ENCODE measurements at regions not wholly inside any gene's neighbourhood (a gene's known extent, or its start where the extent isn't known, plus 50 kb on each side); places are given as distances from the start of the nearest gene placed in this dataset.

DNA sequence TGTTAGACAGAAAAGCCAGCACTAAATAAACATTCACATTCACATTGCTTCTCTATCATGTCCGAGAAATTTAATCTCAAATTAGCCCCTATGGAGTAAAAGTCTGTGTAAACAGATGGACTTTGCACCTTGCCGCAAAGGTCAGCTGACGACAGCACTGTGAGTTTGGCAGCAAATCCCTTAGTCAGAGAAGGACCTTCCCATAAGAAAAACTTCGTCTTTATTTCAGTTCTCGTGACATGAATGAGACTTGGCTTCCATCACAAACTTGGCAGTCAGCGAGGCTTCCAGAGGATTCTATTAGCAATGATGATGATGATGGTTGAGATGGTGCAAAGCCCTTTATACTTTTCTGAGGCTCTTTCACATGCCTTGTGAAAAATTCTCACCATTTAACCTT is 133.7 kb upstream of the IFNGR1 start:
- DNase-seq, result no peak

DNA sequence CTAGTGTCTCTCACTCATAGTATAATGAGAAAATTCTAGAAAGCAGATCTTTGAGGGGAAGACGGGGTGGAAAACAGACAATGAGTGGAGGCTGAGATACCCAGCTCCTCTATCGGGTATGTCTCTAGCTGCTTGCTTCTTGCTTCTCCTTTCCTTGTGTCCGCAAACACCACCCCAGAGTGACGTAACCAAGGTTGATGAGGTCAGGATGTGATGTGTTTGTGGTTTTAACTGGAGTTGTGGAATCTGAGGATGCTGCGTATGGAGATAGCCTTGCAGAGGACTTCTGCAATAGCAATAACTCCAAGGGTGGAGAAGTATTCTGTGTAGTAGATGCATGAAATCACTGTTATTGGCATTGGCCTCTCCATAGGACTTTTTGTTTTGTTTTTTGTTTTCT is 132.7 kb upstream of the IFNGR1 start:
- peak; percentile 11 for DNase-seq

DNA sequence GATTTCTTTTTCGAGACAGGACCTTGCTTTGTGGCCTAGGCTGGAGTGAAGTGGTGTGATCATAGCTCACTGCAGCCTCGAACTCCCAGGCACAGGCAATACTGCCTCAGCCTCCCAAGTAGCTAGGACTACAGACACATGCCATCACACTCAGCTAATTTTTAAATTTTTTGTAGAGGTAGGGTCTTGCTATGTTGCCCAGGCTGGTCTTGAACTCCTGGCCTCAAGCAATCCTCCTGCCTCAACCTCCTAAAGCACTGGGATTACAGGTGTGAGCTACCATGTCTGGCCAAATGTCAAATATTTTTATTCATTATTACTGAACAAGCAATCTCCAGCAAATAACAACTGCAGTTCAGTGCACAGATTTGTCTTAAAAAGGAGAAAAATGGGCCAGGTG is 131.7 kb upstream of the IFNGR1 start:
- DNase-seq, result no peak

DNA sequence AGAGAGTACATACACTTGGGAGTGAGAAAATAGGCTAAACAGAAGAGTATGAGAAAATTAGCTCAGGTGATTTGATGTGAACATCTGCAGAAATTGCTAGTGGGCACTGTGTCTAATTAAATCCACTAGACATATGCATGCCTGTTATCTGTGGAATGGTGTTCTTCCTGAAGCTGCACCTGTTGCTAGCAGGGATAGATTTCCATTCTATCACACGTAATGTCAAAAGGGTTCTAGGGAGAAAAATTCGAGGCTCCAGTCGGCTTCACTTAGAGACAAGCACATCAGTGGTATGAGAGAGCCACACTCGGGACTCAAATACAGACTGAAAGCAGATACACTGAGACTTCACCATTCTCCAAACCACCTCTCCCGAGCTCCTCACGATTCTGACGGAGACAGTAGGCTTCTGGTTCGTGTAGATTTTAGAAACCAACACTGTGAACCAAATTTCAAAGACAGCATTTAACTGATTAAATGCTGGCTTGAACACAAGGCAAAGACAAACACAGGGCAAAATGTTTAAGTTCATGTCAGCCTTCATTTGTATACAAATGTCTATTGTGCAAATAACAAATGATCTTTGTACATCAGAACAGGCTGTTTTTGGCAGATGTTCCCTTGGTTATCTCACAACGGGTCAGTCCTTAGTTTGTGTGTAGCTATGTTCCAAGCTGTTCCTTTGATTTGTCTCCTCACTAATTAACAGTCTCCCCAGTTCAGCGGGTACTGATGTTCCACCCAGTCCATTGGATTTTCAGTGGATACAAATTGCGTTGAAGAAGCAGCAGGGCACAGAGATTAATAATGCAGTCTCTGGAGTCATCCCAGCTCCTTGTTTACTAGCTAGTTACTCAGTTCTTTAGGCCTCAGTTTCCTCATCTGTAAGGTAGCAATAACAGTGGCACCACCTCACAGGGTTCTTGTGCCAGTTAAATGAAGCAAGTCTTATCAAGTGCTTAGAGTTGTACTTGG is 131.0 kb upstream of the IFNGR1 start:
- no peak for DNase-seq

DNA sequence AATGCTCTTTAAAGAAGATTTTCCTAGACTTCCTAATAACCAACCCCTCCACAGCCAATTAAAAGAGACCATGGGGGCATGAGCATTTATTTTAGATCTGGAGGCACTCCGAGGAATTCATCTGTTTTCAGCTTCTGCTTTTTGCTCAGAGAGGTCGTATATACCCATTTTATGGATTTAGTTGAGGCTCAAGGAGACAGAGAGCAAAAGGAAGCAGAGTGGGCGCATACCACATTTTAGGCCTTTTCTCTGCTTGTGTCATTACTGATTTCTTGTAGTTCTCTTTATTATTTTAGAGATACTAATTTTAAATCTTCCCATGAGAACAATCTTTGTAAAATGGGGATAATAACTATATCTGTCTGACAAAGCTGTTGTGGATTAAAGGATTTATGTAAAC is 129.6 kb upstream of the IFNGR1 start:
- no peak for DNase-seq

DNA sequence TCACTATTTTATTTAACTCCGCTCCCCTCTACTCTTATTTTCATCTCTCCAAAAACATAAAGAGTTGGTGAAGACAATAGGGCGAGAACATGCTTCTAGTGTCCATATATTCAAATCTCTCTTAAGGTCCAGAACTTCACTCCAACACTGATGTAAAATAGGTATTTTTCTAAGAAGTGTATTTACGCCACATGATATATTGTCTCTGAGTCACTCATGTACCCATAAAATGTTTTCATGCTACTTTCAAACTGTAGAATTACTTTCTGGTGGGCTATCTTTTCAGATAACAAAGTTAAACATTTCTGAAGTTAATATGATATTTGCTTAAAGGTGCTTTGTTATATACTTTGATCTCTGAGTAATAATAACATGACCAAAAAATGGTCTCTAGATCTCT is 124.1 kb upstream of the IFNGR1 start:
- DNase-seq, result no peak

DNA sequence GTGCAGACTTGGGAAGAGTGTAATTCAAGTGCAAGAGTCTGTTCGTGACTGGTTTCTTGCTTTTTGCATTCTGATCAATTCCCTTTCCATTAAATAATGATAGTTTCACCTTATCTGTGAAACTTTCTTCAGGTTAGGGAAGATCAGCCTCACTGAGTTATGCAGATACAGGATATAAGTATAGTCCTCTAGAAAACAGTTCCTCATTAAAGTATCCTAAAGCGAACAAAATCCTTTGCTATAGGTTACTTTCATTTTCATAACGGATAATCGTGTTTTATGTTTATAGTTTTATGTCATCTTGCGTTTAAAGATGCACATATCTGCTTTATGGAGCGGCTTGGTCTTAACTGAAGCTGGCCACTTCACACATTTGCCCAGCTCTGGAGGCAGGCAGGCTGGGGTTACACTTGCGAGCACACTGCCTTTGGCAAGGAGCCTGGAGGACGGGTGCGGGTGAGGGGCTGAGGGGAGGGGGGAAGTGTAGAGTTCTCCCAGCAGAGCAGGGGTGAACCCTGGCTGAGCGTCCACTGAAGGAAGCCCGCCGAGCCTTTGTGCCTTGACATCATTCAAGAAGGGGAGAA is 123.5 kb upstream of the IFNGR1 start:
- DNase-seq, result peak; percentile 13

DNA sequence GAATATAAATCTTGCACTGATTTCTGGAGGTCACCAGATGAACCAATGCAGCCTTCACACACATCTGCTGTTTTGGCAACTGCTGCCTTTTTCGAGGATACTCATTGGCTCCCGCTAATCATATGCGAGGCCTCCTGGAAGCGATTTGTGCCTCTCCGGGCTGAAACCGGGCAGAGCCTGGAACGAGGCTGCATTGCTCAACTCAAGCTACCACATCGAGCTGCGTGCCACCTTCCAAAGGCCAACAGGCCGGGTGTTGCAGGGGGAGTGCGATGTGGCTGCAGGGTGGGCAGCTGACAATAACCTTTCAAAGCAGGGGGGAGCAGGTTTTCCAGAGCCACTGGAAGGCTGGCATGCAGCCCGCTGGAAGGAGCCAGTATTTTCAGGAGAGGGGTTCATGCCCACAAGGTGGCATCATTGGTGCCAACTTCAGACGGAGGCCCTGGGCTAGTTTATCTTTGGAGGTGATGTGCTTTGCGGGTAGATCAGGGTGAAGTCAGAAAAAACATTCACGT is 122.6 kb upstream of the IFNGR1 start:
- DNase-seq, result peak; percentile 76

DNA sequence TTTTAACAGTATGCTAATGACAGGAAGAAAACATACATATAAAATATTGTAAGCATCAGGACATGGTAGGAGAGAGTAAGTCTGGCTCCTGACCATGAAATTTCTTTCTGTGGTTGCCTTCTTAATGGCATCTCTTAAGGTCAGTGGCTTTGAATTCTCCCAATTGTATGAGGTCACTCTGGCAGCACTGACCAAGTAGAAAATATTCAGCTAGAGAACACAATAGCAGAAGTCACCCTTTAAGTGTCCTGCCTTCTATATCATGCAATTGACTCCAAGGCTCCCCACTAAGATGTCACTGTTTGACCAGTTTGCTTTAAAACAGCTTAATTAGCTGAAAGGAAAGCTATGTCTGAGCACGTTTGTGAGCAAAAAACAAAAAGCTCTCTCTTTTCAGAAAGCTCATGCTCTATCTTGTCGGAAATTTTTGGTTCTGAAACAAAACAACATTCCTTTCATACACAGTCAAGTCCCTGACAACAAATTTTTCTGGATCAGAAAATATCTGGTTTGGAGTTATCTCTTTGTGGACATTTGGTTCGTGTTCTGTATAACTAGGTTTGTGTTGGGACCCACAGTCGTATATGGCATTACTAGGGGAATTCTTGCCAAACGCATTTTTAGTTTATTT is 120.9 kb upstream of the IFNGR1 start:
- no peak for DNase-seq

DNA sequence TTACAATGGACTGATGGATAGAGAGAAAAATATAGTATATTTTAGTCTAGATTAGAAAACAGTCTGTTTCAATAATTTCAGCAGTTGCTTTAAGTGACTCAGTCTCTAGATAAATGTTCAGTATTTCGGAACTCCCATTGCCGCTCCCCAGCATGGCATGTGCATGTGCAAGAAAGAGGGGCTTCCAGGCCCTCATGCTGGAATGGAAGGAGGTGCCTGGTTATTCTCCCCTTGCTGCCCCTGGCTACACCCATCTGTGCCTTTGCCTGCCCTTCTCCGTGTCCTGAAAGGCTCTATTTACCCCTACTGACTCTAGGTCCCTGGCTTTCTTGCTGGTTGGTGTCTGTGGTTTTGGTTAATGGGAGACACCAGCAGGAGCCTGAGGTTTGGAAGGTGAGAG is 115.7 kb upstream of the IFNGR1 start:
- DNase-seq, result no peak

DNA sequence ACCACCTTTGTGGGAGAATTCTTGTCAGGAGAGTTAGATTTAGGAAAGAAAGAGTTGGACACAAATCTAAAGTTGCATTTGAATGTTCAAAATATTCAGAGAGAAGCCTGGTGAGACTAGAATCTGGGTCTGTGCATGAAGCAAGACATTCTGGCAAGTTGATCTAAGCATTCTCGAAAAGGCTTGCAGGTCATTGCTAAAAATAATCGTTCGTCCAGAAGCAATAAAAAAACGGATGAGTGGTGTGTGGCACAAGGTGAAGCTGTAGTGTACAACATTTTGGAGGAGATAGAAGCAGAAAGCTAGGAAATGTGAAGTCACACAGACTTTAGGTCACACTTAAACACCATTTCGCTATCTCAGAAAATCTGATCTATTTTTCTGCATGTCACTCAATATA is 114.9 kb upstream of the IFNGR1 start:
- no peak for DNase-seq

DNA sequence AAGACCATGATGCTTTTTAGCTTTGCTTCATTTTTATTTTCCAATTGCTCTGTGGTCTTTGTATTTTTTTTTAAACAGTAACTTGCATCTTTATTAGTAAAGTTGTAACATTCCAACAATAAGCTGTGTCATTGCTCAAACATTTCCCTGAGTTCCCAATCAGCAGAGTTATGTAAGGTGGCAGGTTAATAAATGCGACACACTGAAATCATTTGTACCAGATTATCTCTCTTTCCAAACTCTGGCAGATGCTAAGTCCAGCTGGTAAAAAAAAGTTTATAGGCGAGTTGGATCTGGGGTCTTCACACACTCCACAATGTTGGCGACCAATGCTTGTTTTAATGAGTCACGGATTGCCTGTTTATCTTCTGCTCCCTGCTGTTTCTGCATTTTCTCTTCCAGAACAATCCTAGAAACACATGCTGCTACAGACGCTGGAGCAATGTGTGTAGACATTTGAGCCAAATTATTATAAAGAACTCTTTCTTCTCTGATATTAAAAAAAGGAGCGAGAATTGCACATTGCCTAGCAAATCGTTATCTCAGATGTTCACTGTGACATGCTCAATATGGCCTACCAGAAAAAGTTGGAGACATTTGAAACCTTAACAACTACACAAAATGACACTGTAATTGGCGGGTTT is 113.6 kb upstream of the IFNGR1 start:
- DNase-seq, result no peak

DNA sequence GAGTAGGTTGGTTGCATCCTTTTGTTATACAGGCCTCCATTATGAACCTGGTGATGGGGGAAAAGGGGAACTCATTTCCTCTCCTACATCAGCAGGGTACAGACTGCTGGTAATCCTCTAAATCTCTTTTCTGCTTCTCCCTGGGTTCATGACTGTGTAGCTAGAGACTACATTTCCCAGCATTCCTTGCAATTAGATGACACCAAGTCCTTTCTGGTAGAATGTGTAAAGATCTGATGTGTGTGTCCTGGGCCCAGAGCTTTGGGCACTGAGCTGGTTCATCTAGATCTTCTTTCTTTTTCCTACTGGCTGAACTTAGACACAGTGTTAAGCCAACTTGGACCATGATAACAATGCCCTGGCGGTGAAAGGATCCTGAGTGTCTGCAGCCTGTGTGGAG is 104.7 kb upstream of the IFNGR1 start:
- no peak for DNase-seq

DNA sequence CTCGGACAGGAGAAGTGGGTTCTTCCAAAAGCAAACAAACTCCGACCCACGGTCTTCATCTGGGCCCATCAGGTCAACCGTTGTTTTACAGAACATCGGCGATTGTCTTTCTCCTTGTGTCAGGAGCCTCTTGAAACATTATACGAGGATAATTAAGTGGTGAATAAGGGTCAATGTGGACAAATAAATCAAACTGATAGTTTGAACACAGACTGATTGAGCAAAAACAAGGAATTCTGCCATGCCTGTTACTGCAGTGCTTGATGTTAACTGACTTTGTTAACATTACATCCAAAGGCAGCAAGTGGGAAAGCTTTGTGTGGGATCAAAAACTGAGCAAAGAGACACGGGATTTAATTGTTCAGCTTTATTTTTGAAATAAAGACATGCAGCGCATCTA is 101.1 kb upstream of the IFNGR1 start:
- DNase-seq, result no peak

DNA sequence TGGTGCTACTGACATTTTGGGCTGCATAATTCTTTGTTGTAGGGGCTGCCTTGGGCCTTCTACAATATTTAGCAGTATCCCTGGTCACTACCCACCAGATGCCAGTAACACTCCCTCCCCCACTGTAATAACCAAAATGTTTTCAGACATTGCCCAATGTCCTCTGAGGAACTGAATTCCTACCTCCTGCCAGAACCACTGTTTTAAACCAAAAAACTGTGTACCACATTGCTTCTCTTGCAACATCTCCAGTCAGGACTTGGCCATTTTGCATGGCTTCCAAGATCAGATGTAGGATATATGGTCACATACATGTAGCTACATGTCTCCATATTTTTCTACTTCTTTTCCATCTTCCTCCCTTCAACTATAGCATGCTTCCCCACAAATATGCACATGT is 97.4 kb upstream of the IFNGR1 start:
- DNase-seq, result no peak

DNA sequence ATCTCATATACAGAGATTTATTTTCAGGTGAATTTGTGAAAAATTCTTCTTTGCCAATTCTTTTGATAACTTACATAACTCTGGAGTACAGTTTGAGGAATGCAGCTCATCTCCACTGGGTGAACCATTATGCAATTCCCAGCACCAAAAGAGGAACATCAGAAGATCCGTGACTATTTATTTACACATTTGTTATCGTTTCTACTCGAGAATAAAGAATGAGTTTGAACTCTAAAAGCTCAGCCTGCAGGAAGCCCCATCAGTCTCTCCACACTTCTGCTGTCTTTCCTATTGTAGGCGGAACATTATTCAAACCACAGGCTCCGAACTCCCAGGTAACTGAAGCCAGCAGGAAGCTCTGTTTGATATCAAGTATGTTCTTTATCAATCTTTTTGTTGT is 95.9 kb upstream of the IFNGR1 start:
- DNase-seq, result no peak

DNA sequence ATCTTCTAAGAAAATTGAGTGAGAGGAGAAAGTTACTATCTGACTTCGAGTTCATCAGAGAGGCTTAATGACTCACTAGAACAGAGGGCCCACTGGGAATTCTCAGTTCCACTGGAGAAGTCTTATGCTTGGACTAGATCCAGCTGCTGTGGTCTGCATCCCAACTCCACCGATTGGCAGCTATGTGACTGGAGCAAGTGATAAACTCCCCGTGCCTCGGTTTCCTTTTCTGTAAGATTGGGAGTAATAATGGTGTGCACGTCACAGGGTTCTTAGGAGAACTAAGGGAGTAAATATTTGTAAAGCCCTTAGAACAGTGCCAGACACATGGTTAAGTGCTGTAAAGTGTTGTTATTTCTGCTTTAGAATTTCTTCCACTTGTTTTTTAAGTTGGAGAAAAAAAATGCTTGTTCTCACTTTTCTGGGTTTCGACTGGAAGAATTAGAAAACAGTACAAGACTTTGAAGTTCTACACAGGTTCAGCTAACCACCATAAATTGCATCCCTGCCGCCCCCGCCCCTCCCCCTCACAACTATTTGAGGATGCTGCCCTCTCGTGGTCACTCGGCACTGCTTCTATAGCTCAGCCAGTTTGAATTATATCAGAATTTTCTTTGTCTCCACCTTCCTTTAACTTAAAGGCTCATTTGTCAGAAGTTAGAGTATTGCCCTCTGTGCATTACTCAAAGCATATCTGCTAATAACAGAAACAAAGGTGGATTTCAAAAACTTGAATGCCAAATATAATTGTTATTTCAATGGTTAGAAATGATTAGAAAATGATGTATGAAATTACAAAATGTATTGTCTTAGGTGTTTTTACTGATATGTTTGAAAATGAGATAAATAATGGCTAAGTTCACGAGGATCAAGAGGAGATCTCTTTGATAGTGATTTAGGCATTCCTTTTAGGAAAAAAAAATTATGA is 95.0 kb upstream of the IFNGR1 start:
- peak; percentile 67 for DNase-seq

DNA sequence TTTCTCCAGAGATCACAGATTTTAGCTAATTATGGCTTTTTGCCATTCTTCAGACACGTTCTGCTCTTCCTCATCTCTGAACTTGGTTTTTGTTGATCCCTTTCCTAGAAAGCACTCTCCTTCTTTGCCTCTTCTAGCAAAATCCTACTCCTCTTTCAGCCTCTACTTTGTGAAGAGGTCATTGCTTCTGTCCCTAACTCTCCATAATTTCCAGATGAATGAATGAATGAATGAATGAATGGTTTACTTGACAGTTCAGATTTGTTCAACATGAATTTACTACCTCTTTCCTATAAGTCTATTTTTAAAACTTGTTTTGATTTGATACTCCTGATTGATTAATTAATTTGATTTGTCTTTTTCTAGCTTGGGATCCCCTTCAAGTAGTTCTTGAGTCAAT is 94.0 kb upstream of the IFNGR1 start:
- DNase-seq, result no peak

DNA sequence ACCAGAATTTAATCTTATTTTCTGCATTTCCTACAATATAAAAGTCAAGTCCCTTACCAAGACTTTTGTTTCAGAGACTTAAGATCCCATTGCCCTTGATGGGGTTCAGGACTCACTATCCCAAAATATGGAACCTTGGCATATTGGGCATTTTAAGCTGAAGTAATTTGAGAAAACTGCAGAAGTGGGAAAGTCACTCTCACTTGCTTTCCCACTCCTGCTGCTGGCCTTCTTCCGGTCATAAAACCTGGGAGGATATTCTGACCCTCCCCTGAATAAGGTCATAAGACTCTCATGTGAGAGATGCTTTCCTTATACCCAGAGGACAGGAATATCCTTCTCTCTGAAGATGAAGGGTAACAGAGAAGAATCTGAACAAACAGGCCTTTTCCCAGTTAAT is 92.8 kb upstream of the IFNGR1 start:
- no peak for DNase-seq

DNA sequence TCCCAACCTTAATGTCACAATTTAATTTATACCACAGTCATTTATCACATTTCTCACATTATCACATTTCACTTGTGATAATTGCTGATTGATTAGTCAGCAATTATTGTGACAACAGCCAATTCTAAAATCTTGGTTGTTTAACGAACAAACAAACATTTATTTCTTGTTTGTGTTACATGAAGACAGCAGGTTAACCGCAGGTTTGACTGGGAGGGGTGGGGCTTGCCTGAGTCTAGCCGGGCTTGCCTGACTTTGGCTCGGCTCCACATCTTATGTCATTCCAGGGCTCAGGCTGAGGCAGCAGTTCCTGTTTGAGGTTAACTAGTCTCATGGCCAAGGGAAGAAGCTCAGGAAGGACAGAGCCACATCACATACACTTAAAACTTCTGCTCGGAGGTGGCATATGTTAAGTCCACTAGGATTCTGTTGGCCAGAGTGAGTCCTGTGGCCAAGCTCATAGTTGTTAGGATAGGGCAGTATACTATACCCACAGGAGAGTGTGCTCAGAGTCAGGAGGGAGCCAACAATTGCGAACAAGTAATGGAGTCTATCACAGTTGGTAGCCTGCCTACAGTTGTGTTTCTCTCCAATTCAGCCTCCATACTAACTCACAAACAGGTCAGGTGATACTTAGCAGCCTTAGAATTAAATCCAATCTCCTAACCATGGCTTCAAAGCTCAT is 90.0 kb upstream of the IFNGR1 start:
- DNase-seq, result peak; percentile 12

DNA sequence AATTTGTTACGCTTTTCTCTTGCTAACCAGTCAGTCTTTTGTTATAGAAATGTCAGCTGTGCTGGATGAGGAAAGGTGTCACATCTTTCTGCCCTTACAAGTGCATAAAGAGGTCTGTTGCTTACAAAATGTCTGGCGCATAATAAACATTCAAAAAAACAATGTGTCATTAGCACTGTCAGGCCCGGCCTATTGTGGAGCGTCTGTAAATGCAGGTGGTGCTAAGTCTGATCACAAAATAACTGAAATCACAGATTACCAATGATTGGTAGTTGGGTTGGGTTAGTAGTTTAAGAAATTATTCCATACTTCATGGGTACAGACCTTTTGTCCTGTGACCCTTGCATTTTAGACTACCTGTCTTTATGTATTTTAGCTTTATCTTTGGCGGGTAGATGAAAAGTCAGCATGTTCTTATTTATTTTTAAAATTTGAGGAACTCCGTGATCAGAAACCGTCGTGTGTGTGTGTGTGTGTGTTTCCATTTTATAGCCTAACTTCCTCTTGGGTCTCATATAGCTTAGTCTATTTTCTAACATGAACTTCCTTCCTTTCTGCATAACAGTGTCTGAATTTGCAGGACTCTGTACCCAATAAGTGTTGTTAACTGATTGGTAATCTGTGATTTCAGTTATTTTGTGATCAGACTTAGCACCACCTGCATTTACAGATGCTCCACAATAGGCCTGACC is 88.1 kb upstream of the IFNGR1 start:
- peak; percentile 4 for DNase-seq

All from CD4-positive, alpha-beta T cell treated with Interleukin-10 for 1 hour (primary cell).